CD14-positive monocyte (primary cell): ENCODE measurements at regions not wholly inside any gene's neighbourhood (a gene's known extent, or its start where the extent isn't known, plus 50 kb on each side); places are given as distances from the start of the nearest gene placed in this dataset.

Experiments used
- DNase-seq, 3 donors: peaks; one replicate each; pipeline ENCODE4 v3.0.0-alpha.2; 2011 to 2022
- H2AFZ ChIP-seq: 2 replicates; pipeline ENCODE4 v1.6.0; 2012; ENCODE audit warnings: mild to moderate bottlenecking, low read depth, low read length, inconsistent platforms; ENCODE audit not compliant: insufficient read depth, poor library complexity, severe bottlenecking
- H3K27ac ChIP-seq, 2 donors: 1 replicate in 1 of 2; 2 replicates in 1 of 2; pipeline ENCODE4 v1.5.1; 2012 to 2013; ENCODE audit warnings: low read length in 2 of 2, control low read depth in 1 of 2, inconsistent platforms in 1 of 2, low read depth in 1 of 2, mild to moderate bottlenecking in 1 of 2
- H3K27me3 ChIP-seq, 2 donors: one replicate each; pipeline versions ENCODE4 v1.6.0 to v1.6.1; 2011 to 2013; ENCODE audit warnings: low read length in 2 of 2; ENCODE audit not compliant: control insufficient read depth in 2 of 2, insufficient read depth in 2 of 2
- H3K36me3 ChIP-seq, 2 donors: replicated peaks in 1 of 2; 1 replicate in 1 of 2; 2 replicates in 1 of 2; pipeline versions ENCODE4 v1.5.1 to v1.6.1; 2012 to 2013; ENCODE audit warnings: low read length in 2 of 2, control low read depth in 1 of 2, inconsistent platforms in 1 of 2, mild to moderate bottlenecking in 1 of 2; ENCODE audit not compliant: insufficient read depth in 2 of 2, control insufficient read depth in 1 of 2
- H3K4me1 ChIP-seq, 2 donors: 1 replicate in 1 of 2; 2 replicates in 1 of 2; pipeline versions ENCODE4 v1.5.1 to v1.6.1; 2012 to 2013; ENCODE audit warnings: low read length in 2 of 2, control low read depth in 1 of 2, inconsistent platforms in 1 of 2, mild to moderate bottlenecking in 1 of 2, moderate library complexity in 1 of 2; ENCODE audit not compliant: insufficient read depth in 2 of 2, control insufficient read depth in 1 of 2
- H3K4me2 ChIP-seq: replicated peaks from 2 replicates; pipeline ENCODE3; 2012; ENCODE audit warnings: low read length, moderate library complexity, mild to moderate bottlenecking; ENCODE audit not compliant: poor library complexity, severe bottlenecking; ENCODE audit errors: extremely low read depth
- H3K4me3 ChIP-seq, 3 experiments: fragments of 200-600 bp in 1 of 3; sonication (generic) in 1 of 3; replicated peaks in 1 of 3; 1 replicate in 2 of 3; 2 replicates in 1 of 3; pipeline ENCODE4 v1.5.1; 2011 to 2013; ENCODE audit warnings: low read length in 3 of 3, mild to moderate bottlenecking in 3 of 3, control low read depth in 2 of 3, low read depth in 2 of 3, inconsistent platforms in 1 of 3, moderate library complexity in 1 of 3
- H3K79me2 ChIP-seq: 2 replicates; pipeline ENCODE4 v1.6.0; 2012; ENCODE audit warnings: mild to moderate bottlenecking, control low read depth, inconsistent platforms, low read length, moderate library complexity; ENCODE audit not compliant: insufficient read depth
- H3K9ac ChIP-seq: 2 replicates; pipeline ENCODE4 v1.6.0; 2017; ENCODE audit warnings: low read length, mild to moderate bottlenecking; ENCODE audit not compliant: insufficient read depth, poor library complexity, severe bottlenecking
- H3K9me3 ChIP-seq, 2 donors: replicated peaks in 1 of 2; 1 replicate in 1 of 2; 2 replicates in 1 of 2; pipeline versions ENCODE4 v1.5.1 to v1.6.1; 2012 to 2013; ENCODE audit warnings: low read length in 2 of 2, control low read depth in 1 of 2; ENCODE audit not compliant: control insufficient read depth in 1 of 2, insufficient read depth in 1 of 2
- H4K20me1 ChIP-seq: 2 replicates; pipeline ENCODE4 v1.6.0; 2012; ENCODE audit warnings: mild to moderate bottlenecking, low read length, control low read depth, moderate library complexity; ENCODE audit not compliant: insufficient read depth
- H3K27ac Mint-ChIP-seq, 7 donors: one replicate each; pipeline ENCODE4 v1.8.0; 2020; ENCODE audit warnings: mild to moderate bottlenecking in 7 of 7, mixed read lengths in 7 of 7, moderate library complexity in 6 of 7, inconsistent platforms in 2 of 7
- H3K27me3 Mint-ChIP-seq, 3 donors: one replicate each; pipeline ENCODE4 v1.8.0; 2021 to 2022; ENCODE audit warnings: low read depth in 3 of 3, mild to moderate bottlenecking in 3 of 3, mixed read lengths in 3 of 3, moderate library complexity in 3 of 3, inconsistent platforms in 1 of 3
- H3K36me3 Mint-ChIP-seq, 2 donors: one replicate each; pipeline ENCODE4 v1.8.0; 2020; ENCODE audit warnings: mixed read lengths in 2 of 2, inconsistent platforms in 1 of 2, mild to moderate bottlenecking in 1 of 2
- H3K4me1 Mint-ChIP-seq: one replicate; pipeline ENCODE4 v1.8.0; 2020; ENCODE audit warnings: mild to moderate bottlenecking, mixed read lengths
- H3K4me3 Mint-ChIP-seq, 2 donors: one replicate each; pipeline ENCODE4 v1.8.0; 2020; ENCODE audit warnings: mild to moderate bottlenecking in 2 of 2, mixed read lengths in 2 of 2, moderate library complexity in 1 of 2
- H3K9me3 Mint-ChIP-seq, 7 donors: one replicate each; pipeline ENCODE4 v1.8.0; 2020 to 2022; ENCODE audit warnings: mixed read lengths in 7 of 7, mild to moderate bottlenecking in 6 of 7, moderate library complexity in 6 of 7, inconsistent platforms in 2 of 7
- CTCF ChIP-seq: fragments of 200-600 bp; IDR thresholded peaks from one replicate; pipeline ENCODE4 v1.8.0; 2022; ENCODE audit warnings: antibody characterized with exemption, mild to moderate bottlenecking
- WGBS: methylation state at CpG from one replicate; pipeline ENCODE4 v1.1.5; 2013; ENCODE audit warnings: missing lambda C conversion rate; ENCODE audit not compliant: insufficient coverage; 5-methylcytosine and 5-hydroxymethylcytosine counted together
- intact Hi-C, 2 donors: fragments of 100-400 bp; cut with micrococcal nuclease; formaldehyde crosslinking; loops; one replicate each; pipeline versions ENCODE4 v1.15.0 to v1.15.1; 2023

GRCh38 chr22:49524362-49524761 is 303.3 kb downstream of the BRD1 start:
- H3K9ac ChIP-seq, result no peak overlapping the region
- no peak overlapping the region for H3K4me3 ChIP-seq
- no peak overlapping the region for H3K27ac Mint-ChIP-seq
- no peak overlapping the region for H3K4me3 Mint-ChIP-seq
- no peaks in the 10 kb centered on the region for H3K36me3 ChIP-seq
- peaks cover 2 to 10% (median 7%) of the 10 kb centered on the region in 3 donors for H3K27me3 Mint-ChIP-seq
- DNase-seq, result no peak
- H3K4me1 ChIP-seq, result no peaks in the 10 kb centered on the region
- peaks cover 26% of the 10 kb centered on the region for H3K4me1 Mint-ChIP-seq
- H3K9me3 Mint-ChIP-seq, result peaks cover 0 to 14% (median 2%) of the 10 kb centered on the region in 7 donors
- peaks cover 0 to 13% of the 10 kb centered on the region in 2 donors for H3K36me3 Mint-ChIP-seq
- no peak overlapping the region for H3K27ac ChIP-seq
- no peaks in the 10 kb centered on the region for H3K79me2 ChIP-seq
- TF ChIP-seq CTCF, result no peak
- 61% methylated on average over 3 of the region's 5 CpGs for WGBS
- H3K9me3 ChIP-seq, result peaks cover 0 to 4% of the 10 kb centered on the region in 2 donors
- intact Hi-C loops, result no loop called here
- H3K4me2 ChIP-seq, result no peak overlapping the region
- no peak overlapping the region for H2AFZ ChIP-seq
- peaks cover 9% of the 10 kb centered on the region for H4K20me1 ChIP-seq
- no peaks in the 10 kb centered on the region for H3K27me3 ChIP-seq

DNA sequence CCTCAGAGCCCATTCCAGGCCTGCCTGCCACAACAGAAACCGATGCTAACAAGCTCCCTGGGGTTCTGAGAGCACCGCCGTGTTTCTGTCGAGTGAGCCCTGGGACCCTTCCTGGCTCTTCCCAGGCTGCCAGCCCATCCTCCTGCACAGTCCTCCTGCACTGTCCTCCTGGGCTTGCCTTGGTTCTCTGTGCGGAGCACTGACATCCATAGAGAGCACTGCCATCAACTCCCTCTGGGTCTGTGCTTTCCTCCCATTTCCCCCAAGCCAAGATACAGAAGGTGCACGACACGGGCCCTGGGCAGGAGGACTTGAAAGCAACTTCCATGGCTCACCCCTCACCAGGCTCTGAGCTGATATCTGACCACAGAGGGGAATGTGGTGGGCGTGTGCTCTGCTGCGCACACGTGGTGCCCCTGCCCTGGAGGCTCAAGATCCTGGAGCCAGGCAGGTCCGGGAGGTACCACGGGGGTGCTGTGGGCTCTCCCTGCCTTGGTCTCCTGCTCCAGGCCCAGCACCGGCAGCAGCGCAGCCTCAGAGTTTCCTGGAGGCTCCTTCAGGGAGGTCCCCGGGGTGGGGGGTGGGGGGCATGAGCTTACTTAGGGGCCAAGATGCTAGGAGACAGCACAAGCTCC is 304.2 kb downstream of the BRD1 start:
- no peak overlapping the region for H2AFZ ChIP-seq
- peaks cover 0 to 13% of the 10 kb centered on the region in 2 donors for H3K36me3 Mint-ChIP-seq
- H3K4me3 Mint-ChIP-seq, result no peak overlapping the region
- intact Hi-C loops, result no loop called here
- no peaks in the 10 kb centered on the region for H3K4me1 ChIP-seq
- no peaks in the 10 kb centered on the region for H3K79me2 ChIP-seq
- no peak overlapping the region for H3K9ac ChIP-seq
- H3K27ac Mint-ChIP-seq, result no peak overlapping the region
- no peak for DNase-seq
- 97% methylated on average over 13 of the region's 15 CpGs for WGBS
- no peaks in the 10 kb centered on the region for H3K36me3 ChIP-seq
- no peak for TF ChIP-seq CTCF
- peaks cover 0 to 14% (median 2%) of the 10 kb centered on the region in 7 donors for H3K9me3 Mint-ChIP-seq
- H3K27me3 Mint-ChIP-seq, result peaks cover 2 to 14% (median 13%) of the 10 kb centered on the region in 3 donors
- no peak overlapping the region for H3K4me2 ChIP-seq
- no peak overlapping the region for H3K4me3 ChIP-seq
- no peak overlapping the region for H3K27ac ChIP-seq
- peaks cover 9% of the 10 kb centered on the region for H4K20me1 ChIP-seq
- peaks cover 0 to 4% of the 10 kb centered on the region in 2 donors for H3K9me3 ChIP-seq
- no peaks in the 10 kb centered on the region for H3K27me3 ChIP-seq
- H3K4me1 Mint-ChIP-seq, result peaks cover 26% of the 10 kb centered on the region
